ENCODE measurements at regions not wholly inside any gene's neighbourhood (a gene's known extent, or its start where the extent isn't known, plus 50 kb on each side); places are given as distances from the start of the nearest gene placed in this dataset.

DNA sequence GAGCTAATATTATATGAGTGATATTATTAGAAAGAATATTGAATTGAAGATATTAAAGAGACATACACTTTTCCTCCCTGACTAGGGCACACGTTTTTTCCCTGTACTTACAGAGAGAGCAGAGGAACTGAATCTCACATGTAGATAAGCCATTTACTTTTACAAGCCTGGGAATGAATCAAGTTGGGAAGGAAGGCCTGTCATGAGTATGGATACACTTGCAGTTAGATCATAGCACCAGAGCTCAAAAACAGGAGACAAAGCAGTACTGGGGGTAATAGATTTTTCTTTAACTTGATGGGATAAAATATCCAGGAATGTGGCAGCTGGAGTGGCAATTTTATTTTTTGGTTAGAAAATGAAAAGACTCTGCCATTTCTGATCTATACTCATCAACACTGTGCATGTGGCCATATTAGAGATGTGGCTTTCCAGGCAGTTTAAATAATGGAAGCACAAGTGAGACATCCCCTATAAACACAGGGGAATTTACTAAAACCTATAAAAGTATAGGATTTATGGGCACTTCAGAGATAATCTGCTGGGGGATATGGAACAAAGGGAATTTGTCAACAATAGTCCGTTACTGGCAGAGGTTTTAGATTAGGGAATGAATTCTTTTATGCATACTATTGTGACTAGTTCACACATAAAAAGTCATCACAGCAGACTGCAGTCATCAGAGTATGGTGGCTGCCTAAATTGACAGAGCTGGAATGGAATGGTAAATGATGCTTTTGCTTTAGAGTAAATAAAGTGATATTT is 657.7 kb upstream of the MBL2 start:
- TF ChIP-seq CTCF (IDR thresholded peaks at IDR 0.05), result no peak
- no peak for TF ChIP-seq POLR2A (IDR thresholded peaks at IDR 0.05)
- Histone ChIP-seq H3K4me1 (no peaks in the 10 kb centered on the region), H3K9me3 (no peaks in the 10 kb centered on the region), H3K36me3 (no peaks in the 10 kb centered on the region), H3K27me3 (no peaks in the 10 kb centered on the region), H3K27ac (no peak overlapping the region), H3K4me3 (no peak overlapping the region)
- intact Hi-C loops (cut with DNase I), result no loop called here
- 26 to 29% methylated on average over 2 of the region's 2 CpGs for WGBS, 2 donors
- DNase-seq, result no peak

DNA sequence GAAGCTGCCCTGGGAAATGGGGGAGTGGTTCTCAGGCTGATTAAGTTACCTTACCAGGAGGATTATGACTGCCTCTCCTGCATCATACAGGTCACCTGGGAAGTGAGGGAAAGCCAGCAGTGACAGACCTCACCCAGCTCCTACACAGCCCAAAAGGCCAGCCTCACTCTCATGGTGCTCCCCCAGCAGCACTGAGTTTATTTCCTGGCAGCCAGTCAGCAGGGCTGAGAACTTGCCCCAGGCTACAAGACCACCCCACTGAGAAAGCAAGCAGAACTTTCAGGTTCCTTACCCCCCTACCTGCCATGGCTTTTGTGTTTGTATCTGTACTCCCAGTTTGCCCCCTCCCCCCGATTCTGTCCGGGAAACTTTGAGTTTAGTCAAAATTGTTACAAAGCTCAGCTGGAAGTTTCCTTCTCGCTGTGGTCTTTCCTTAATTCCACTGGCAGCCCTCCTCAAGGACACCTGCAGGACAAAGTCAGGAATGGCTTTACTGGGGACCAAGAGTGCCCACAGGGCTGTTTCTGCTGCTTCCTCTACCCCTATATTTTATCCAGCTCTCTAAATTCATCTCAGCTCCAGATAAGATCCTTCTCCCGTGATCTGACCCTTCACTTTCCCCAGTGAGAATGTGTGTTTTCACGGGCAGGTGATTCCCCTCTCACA is 649.8 kb upstream of the MBL2 start:
- Histone ChIP-seq H3K36me3 (no peaks in the 10 kb centered on the region), H3K4me1 (no peaks in the 10 kb centered on the region), H3K9me3 (no peaks in the 10 kb centered on the region), H3K27ac (no peak overlapping the region), H3K27me3 (no peaks in the 10 kb centered on the region), H3K4me3 (no peak overlapping the region)
- no peak for DNase-seq
- 63% methylated on average over 5 of the region's 5 CpGs for WGBS, 2 donors
- intact Hi-C loops (cut with DNase I), result no loop called here
- no peak for TF ChIP-seq CTCF (IDR thresholded peaks at IDR 0.05)
- TF ChIP-seq POLR2A (IDR thresholded peaks at IDR 0.05), result no peak

GRCh38 chr10:53412651-53413050 is 640.1 kb upstream of the MBL2 start:
- no peak for TF ChIP-seq CTCF (IDR thresholded peaks at IDR 0.05)
- TF ChIP-seq POLR2A (IDR thresholded peaks at IDR 0.05), result no peak
- intact Hi-C loops (cut with DNase I), result no loop called here

GRCh38 chr10:53406532-53406931 is 633.9 kb upstream of the MBL2 start:
- H3K36me3 ChIP-seq, result no peaks in the 10 kb centered on the region
- 45 to 50% methylated on average over 3 of the region's 3 CpGs for WGBS, 2 donors
- no peak for TF ChIP-seq POLR2A (IDR thresholded peaks at IDR 0.05)
- TF ChIP-seq CTCF (IDR thresholded peaks at IDR 0.05), result no peak
- no peaks in the 10 kb centered on the region for H3K27me3 ChIP-seq
- H3K4me1 ChIP-seq, result no peaks in the 10 kb centered on the region
- no peaks in the 10 kb centered on the region for H3K9me3 ChIP-seq
- no peak overlapping the region for H3K4me3 ChIP-seq
- H3K27ac ChIP-seq, result no peak overlapping the region
- DNase-seq, result no peak
- intact Hi-C loops (cut with DNase I), result no loop called here

More at GRCh38 chr10:53412651-53413050, 640.1 kb upstream of the MBL2 start:
- H3K27me3 ChIP-seq, result no peaks in the 10 kb centered on the region
- H3K36me3 ChIP-seq, result no peaks in the 10 kb centered on the region
- no peak for DNase-seq
- no peaks in the 10 kb centered on the region for H3K4me1 ChIP-seq
- H3K27ac ChIP-seq, result no peak overlapping the region
- no peaks in the 10 kb centered on the region for H3K9me3 ChIP-seq
- WGBS, 2 donors, result 75 to 79% methylated on average over 2 of the region's 2 CpGs
- H3K4me3 ChIP-seq, result no peak overlapping the region

DNA sequence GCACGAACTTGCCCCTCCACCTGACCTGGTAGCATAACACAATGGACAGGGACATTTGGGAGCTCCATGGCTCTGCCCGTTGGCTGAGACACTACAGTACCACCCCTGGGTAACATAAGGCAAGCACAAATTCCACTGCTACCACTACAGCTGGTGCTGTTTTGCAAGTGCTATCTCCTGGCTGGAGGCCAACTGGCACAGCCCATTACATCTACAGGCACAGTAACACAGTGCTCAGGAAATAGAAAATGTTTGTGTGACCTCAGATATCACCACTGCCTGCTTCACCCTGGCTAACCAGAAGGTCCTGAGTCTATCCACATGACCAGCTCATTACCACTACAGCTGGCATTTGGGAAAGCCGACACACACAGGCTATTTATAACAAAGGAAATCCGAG is 631.1 kb upstream of the MBL2 start:
- no peak overlapping the region for H3K27ac ChIP-seq
- TF ChIP-seq CTCF (IDR thresholded peaks at IDR 0.05) (no peak), POLR2A (IDR thresholded peaks at IDR 0.05) (no peak)
- no peak overlapping the region for H3K4me3 ChIP-seq
- no peaks in the 10 kb centered on the region for H3K27me3 ChIP-seq
- no peak for DNase-seq
- intact Hi-C loops (cut with DNase I), result no loop called here
- no peaks in the 10 kb centered on the region for H3K4me1 ChIP-seq
- no peaks in the 10 kb centered on the region for H3K9me3 ChIP-seq
- no peaks in the 10 kb centered on the region for H3K36me3 ChIP-seq
- WGBS, 2 donors, result 13 to 39% methylated on average over 3 to 4 of the region's 4 CpGs

All from esophagus squamous epithelium (tissue), 5 donors.